NCI-H2227 (cell line): ENCODE measurements at regions not wholly inside any gene's neighbourhood (a gene's known extent, or its start where the extent isn't known, plus 50 kb on each side); places are given as distances from the start of the nearest gene placed in this dataset.
"Not testable (repeated sequence)": the region's sequence is repeated elsewhere in the genome, so short reads cannot be mapped to it uniquely, and the experiment has no call there.

Experiments
- DNase-seq: peaks from one replicate; lab custom pipeline; 2025; ENCODE audit not compliant: unreplicated experiment; lab: John Stamatoyannopoulos, UW

GRCh38 chr3:180414157-180414556, 187.8 kb upstream of the TTC14 start:
- DNase-seq, result no peak

DNA sequence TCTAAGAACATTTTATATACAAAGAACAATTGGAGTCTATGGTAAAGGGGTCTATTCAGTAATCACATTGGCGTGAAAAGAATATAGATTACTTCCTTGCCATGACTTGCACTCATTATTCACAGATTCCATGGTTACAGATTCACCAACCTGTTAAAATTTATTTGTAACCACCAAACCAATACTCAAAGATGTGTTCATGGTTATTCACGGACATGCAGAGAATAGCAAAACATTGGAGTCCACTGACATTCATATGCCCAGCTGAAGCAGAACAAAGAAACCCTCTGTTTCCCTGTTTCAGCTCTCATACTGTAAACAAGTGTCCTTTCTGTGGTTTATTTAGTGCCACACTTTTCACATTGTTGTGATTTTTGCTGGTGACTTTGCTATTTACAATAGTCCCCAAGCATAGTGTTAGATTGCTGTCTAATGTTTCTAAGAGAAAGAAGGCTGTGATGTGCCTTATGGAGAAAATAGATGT, 185.8 kb upstream of the TTC14 start:
- DNase-seq, result no peak

DNA sequence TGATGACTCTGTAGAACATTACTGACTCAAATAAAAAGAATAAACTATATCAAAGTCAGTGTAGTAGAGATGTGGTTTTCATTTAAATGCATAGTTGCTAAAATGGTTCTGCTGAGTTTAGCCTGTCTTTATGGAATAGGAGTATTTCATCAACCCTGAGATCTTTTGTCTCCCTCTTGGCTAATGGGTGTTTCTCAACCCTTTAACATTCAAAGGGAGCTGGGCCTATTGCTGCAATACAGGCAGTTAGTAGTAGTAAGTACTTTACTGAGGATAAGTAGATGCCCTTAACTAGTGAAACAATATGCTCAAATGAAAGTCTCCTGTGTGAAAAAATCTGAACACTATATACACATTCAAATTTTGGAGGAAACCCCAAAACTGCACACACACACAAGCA, 184.7 kb upstream of the TTC14 start:
- DNase-seq, result no peak

- no peak for DNase-seq
Observed at GRCh38 chr3:180420016-180420415, 181.9 kb upstream of the TTC14 start.

DNA sequence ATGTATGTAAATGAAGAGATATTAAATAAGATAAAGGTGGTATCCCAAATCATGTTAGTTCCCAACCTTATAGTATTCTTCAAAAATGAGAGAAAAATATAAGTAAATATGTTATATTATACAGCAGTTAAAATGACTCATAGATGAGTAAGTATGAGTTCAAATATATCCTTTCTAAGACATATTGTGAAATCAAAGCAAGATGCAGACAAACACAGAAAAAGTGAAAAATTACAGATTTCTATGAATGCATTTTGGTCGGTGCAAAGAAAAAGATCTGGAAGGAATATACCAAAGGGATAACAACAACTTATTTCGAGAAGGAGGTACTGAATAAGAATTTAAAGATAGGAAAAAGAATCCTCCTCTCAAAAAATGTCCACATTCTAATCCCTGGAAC, 181.2 kb upstream of the TTC14 start:
- no peak for DNase-seq

DNA sequence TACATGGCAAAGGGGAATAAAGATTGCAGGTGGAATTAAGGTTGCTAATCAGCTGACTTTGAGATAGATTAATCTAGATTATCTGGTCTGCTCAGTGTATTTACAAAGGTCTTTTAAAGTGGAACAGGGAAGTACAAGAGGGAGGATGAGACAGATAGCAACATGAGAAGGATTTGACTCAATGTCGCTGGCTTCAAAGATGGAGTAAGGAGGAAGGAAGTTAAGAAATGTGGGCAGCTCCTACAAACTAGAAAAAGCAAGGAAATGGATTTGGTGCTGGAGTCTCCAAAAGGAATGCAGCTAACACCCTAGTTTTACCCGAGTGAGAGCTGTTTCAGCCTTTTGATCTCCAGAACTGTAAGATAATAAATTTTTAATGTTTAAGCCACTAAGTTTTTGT, 180.7 kb upstream of the TTC14 start:
- DNase-seq, result no peak

DNA sequence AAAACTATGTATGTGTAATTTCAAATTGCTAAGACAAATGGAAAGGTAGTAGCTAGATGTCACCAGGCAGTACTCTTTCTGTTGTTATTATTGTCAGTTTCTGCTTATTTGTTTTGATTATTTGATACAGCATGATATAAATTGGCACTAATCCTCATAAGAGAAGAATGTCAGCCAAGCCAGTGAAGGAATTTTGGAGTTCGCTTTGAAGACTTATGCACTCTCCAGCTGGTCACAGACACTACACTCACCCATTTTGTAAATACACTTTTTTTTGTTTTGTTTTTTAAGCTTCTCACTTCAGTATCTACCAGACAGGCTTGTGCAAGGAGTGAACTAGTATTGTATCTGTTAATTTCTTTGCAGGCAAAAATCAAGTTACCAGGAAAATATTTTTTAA, 180.2 kb upstream of the TTC14 start:
- DNase-seq, result no peak

DNA sequence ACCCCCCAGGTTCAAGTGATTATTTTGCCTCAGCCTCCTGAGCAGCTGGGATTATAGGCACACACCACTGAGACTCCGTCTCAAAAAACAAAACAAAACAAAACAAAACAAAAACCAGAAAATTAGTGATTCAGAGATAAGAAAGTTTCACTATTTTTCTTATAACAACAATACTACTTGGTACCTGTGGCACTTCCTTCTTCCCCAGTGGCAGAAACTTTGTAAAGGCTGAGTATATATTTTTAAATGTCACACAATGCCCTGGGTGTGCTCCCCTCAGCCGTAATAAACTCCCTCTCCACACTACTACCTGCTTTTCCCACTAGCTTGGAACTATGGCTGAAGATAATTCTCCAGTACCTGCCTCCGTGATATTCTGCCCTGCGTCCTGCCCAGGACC, 177.7 kb upstream of the TTC14 start:
- DNase-seq, result not testable (repeated sequence)

DNA sequence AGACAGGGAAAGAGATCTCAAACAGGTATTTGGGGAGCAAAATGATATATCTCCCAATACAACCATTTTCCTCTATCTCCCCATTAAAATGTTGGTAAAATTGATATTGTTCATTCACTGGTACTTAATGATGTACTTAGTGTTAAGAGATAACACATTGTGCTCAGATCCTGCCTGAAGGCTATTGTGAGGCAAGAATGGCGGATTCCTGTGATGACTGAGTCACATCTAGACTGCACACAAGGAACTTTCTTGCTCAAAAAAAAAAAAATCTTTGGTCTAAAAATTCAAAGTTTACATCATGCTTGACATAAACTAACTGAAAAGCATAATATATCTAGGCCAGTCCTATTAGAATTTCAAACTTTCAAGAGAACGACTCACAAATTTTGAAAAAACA, 171.1 kb upstream of the TTC14 start:
- no peak for DNase-seq

DNA sequence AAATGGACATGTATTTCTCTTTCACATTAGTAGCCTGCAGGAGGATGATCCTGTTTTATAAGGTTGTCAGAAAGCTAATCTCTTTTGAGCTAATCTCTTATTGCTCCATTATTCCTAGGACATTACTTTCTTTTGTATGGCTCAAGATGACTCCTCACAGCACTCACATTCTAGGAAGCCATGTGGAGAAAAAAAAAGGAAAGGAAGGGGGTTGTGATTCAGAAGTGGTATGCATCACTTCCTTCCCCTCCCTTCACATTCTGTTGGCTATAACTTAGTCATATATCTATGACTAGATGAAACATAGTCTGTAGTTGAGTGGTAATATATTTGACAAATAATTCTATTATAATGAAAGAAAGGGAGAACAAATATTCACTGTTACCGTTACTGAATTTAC, 168.8 kb upstream of the TTC14 start:
- no peak for DNase-seq

- DNase-seq, result no peak
Observed at GRCh38 chr3:180447136-180447535, 154.8 kb upstream of the TTC14 start.

- DNase-seq, result not testable (repeated sequence)
Observed at GRCh38 chr3:180448407-180448806, 153.6 kb upstream of the TTC14 start.

- DNase-seq, result no peak
Observed at GRCh38 chr3:180457225-180457624, 144.7 kb upstream of the TTC14 start.

GRCh38 chr3:180466401-180467011, 135.5 kb upstream of the TTC14 start:
- DNase-seq, result no peak

DNA sequence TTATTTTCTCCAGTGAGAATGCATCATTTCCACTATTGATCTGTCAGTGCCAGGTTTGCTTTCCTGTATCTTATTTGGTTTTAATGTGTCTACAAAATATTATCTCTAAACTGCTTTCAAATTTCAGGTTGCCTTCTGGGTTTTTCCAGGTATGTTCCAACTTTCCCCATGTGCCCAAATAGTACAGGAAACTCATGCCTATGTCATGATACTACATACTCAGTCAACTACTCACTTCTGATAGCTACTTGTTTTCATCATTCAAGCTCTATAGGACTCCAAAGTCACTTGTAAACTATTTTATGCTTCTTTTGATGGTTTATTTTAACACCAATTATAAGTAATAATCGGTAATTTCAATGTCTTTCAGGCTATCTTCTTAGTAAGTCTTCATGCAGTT, 134.8 kb upstream of the TTC14 start:
- DNase-seq, result no peak

DNA sequence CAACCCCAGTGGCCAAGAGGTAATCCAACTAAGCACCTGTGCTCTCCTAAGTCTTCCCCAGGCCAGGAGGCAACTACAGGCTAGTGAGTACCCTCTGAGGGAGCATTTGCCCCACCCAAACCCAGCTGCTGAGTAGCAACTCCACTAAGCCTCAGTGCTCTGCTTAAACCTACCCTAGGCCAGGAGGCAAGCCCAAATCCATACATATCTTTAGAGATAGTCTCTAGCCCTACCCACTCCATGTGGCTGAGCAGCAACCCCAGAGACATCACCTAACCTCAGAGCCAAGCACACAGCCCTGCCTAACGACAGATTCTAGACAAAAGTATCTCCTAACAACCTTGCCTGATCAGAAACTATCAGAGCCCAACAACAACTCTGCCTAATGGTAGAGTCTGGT, 132.8 kb upstream of the TTC14 start:
- DNase-seq, result no peak

GRCh38 chr3:180478695-180479094, 123.3 kb upstream of the TTC14 start:
- DNase-seq, result no peak

DNA sequence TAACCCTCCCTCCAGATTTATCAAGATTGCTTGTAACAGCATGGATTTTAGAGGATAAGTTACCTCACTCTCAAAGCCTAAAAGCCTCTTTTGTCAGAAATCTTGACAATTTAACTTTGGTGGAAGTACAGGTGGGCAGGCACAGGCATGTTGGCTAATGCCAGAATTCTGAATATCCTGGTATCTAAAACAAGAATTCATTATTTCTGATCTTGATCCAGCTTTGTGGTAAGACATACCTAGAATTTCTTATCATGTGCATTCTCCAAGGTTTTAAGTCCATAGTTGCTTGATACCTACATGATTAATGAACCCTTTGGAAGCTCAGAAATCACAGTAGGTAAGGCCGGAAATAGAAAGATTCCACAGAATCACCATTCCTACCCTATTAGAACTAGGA, 109.9 kb upstream of the TTC14 start:
- DNase-seq, result no peak

GRCh38 chr3:180496995-180497394, 105.0 kb upstream of the TTC14 start:
- DNase-seq, result no peak

DNA sequence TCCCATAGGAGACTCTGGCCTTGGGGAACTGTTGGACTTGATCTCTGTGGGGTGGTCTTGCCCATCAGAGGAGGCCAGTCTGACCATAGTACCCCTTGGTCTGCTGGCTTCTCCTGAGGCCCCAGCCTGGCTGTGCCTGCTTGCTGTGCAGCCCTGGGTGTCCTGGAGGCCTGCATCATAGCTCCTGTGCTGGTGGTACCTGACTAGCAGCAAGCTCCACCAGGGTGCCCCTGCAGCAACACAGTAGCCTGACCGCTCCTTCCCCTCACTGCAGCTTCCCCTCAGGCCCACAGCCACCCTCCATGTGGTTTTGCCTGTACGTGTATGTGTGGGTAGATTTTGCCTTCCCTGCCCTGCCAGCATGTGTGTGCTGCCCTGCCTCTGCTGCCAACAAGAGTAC, 85.6 kb upstream of the TTC14 start:
- DNase-seq, result no peak

DNA sequence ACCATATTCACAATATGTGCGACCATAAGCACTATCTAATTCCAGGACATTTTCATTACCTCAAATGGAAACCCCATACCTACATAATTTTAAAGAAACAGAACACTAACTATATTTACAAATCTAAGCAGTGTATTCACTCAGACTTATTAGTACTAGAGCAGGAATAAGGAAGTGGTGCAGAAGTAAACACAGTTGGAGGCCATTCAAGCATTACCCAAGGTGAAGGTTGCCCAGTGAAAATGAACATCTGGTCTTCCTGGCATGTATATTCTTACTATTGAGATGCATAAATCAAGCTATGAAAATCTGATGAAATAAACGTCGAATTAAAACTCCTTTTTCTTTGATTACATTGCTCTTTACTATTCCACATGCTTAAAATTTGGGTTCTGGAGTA, 78.9 kb upstream of the TTC14 start:
- no peak for DNase-seq

GRCh38 chr3:180528843-180529242, 73.1 kb upstream of the TTC14 start:
- no peak for DNase-seq

DNA sequence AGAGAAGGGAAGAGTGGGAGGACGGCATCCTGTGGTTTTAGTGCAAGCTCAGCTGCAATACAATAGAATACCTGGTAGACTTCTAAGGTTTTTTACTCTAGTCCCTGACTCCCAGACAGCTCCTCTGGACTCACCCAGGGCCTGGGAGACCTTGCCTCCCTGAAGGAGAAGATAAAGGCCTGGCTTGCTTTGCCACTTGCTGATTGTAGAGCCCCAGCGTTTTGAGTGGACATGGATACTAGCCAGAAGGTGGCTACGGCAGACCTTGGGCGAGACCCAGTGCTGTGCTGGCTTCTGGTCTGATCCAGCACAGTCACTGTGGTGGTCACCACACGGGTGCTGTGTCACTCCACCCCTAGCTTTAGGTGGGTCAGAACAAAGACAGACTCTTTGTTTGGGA, 72.2 kb upstream of the TTC14 start:
- DNase-seq, result no peak

DNA sequence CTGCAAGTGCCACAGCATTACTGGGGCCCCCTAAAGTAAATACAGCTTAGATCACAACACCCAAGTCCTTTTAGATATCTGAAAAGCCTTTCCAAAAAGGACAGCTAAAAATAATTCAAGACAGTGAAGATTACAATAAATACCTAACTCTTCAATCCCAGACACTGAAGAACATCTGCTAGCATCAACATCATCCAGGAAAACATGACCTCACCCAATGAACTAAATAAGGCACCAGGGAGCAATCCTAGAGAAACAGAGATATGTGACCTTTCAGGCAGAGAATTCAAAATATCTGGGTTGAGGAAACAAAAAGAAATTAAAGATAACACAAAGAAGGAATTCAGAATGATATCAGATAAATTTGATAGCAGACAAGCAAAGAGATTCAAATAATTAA, 71.7 kb upstream of the TTC14 start:
- DNase-seq, result no peak
